Activated CD4-positive, alpha-beta T cell treated with anti-CD3 and anti-CD28 coated beads for 4 hours (primary cell): ENCODE measurements at regions not wholly inside any gene's neighbourhood (a gene's known extent, or its start where the extent isn't known, plus 50 kb on each side); places are given as distances from the start of the nearest gene placed in this dataset.

Experiments
- DNase-seq, 2 donors: peaks; one replicate each; pipeline ENCODE4 v3.0.0-alpha.2; 2020

DNA sequence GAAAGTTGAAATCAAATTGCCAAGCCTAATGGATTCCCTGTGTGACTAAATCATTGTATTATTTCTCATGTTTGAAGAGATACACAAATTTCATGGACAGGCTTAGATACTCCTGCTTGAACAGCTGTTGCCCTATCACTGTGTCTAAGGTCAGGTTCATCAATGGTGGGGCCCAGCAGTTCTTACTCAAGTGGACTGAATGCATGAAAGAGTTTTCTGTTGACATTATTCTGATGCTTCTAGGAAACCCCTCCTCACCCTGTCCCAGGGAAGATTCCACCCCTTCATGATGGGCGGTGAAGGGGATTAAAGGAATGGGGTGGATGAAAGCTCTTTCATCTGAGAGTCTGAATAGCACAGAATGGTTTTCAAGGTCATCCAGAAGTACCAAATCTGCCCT is 148.8 kb downstream of the INO80D start:
- no peak for DNase-seq

- no peak for DNase-seq
Observed at GRCh38 chr2:205936446-205936845, 149.5 kb downstream of the INO80D start.

GRCh38 chr2:205934443-205934842 is 151.5 kb downstream of the INO80D start:
- no peak for DNase-seq

GRCh38 chr2:205932861-205933260 is 153.1 kb downstream of the INO80D start:
- DNase-seq, result no peak

GRCh38 chr2:205931388-205931787 is 154.6 kb downstream of the INO80D start:
- DNase-seq, result no peak

- DNase-seq, result no peak
Observed at GRCh38 chr2:205930209-205930608, 155.8 kb downstream of the INO80D start.

DNA sequence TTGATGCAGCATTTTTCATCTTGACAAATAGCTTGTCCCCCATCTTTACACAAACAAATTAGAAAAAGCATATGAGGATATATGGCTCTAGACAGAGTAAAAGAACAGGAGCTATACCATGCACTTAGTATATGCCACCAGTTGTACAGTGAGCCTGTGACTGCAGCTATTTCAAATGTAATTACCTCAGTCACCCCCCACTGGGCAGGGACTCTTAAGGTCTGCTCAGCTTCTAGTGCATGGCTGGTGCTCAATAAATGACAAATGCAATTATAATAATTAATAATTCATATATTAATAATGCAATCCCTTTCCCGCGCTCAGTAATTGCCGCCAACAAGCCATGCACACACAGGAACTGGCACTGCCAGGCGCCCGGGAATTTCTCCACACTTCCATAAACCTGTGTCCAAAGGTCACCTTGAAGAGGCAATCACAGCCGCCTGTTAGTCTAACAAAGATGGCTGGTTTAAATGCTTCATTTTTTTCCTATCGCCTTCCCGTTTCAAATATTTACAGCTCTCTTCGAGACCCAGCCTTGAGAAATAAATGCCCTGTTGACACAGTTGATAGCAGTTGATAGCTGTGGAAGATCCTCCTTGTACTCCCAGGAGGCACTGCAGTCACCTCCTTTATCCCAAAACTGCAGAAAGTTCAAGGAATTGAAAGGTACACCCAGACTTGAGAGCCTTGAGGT is 156.6 kb downstream of the INO80D start:
- DNase-seq, result no peak

GRCh38 chr2:205925373-205926337 is 160.3 kb downstream of the INO80D start:
- peak; percentile 58 to 60 for DNase-seq

GRCh38 chr2:205924676-205925075 is 161.3 kb downstream of the INO80D start:
- DNase-seq, result no peak

DNA sequence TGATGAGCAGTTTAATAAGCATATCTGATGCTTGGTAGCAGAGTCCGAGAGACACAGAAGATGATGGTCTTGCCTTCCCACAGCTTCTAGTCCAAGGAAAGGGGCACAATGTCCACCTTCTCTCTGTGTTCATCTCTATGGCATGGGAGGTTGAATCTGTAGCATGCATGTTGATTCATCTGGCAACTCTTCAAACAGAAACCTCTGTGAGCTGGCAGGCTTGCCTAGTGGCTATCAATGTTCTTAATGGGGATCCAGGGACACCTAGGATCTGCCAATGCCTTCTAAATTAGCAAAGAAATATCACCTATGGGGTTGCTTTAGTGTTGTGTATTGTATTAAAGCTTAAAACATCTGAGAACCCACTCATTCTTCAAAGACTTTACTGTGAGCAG is 170.8 kb downstream of the INO80D start:
- no peak for DNase-seq

- no peak for DNase-seq
Observed at GRCh38 chr2:205914213-205915129, 171.5 kb downstream of the INO80D start.

GRCh38 chr2:205913668-205914067 is 172.3 kb downstream of the INO80D start:
- DNase-seq, result no peak

GRCh38 chr2:205911306-205911705 is 174.7 kb downstream of the INO80D start:
- DNase-seq, result no peak

GRCh38 chr2:205909184-205909572 is 176.8 kb downstream of the INO80D start:
- no peak for DNase-seq

- DNase-seq, result no peak
Observed at GRCh38 chr2:205908212-205909183, 177.5 kb downstream of the INO80D start.

GRCh38 chr2:205906419-205906818 is 179.6 kb downstream of the INO80D start:
- no peak for DNase-seq

GRCh38 chr2:205905576-205905975 is 180.4 kb downstream of the INO80D start:
- DNase-seq, result no peak

DNA sequence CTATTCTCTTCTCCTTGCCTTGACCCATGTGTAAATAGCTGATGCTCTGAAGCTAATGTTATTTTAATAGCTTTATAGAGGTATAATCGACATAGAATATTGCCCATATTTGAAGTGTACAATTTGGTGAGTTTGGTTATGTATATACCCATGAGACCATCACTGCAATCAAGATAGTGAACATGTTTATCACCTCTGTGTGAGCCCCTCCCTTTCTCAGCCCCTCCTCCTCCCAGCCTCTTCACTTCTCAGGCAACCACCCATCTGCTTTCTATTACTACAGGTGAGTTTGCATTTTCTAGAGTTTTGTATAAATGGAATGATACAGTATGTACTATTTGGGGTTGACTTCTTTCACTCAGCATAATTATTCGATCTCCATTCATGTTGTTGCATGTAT is 181.1 kb downstream of the INO80D start:
- DNase-seq, result no peak

GRCh38 chr2:205903549-205904129 is 182.3 kb downstream of the INO80D start:
- DNase-seq, result no peak

DNA sequence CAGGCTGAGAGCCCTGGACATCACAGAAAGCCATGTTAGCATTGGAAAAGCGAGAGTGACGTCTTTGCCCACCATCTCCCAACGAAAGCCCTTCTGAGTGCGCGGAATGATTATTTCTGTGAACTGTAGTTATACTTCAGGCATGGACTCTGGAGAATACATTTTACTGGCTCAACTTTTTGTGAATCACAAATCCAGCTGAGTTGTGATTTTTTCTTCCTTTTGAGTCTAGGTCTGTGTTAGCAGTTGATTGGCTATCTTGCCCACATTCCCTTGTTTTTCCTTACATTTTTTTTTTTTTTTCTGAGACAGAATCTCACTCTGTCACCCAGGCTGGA is 183.1 kb downstream of the INO80D start:
- no peak for DNase-seq
